Type B pancreatic cell (in vitro differentiated cells): ENCODE measurements at regions not wholly inside any gene's neighbourhood (a gene's known extent, or its start where the extent isn't known, plus 50 kb on each side); places are given as distances from the start of the nearest gene placed in this dataset.

Experiments
- DNase-seq: peaks from one replicate; pipeline ENCODE4 v3.0.0; 2021; ENCODE audit warnings: mixed read lengths; ENCODE audit not compliant: unreplicated experiment; ENCODE audit errors: extremely low spot score
- H3K27ac Mint-ChIP-seq: 2 replicates; pipeline ENCODE4 v1.8.0; 2021; ENCODE audit warnings: mild to moderate bottlenecking, mixed read lengths
- H3K27me3 Mint-ChIP-seq: 2 replicates; pipeline ENCODE4 v1.8.0; 2021; ENCODE audit warnings: mixed read lengths
- H3K36me3 Mint-ChIP-seq: 2 replicates; pipeline ENCODE4 v1.8.0; 2021; ENCODE audit warnings: mixed read lengths
- H3K4me1 Mint-ChIP-seq: one replicate; pipeline ENCODE4 v1.8.0; 2021; ENCODE audit warnings: mixed read lengths; ENCODE audit not compliant: unreplicated experiment
- H3K4me3 Mint-ChIP-seq: 2 replicates; pipeline ENCODE4 v1.8.0; 2021; ENCODE audit warnings: mild to moderate bottlenecking, mixed read lengths
- H3K9me3 Mint-ChIP-seq: 2 replicates; pipeline ENCODE4 v1.8.0; 2021; ENCODE audit warnings: mixed read lengths
- TF ChIP-seq, protein P1 (sequence below): fragments of 200-600 bp; sonication (generic); conservative IDR thresholded peaks from 2 replicates; pipeline ENCODE4 v1.5.0; 2021; ENCODE audit warnings: antibody characterized with exemption, mild to moderate bottlenecking

DNA sequence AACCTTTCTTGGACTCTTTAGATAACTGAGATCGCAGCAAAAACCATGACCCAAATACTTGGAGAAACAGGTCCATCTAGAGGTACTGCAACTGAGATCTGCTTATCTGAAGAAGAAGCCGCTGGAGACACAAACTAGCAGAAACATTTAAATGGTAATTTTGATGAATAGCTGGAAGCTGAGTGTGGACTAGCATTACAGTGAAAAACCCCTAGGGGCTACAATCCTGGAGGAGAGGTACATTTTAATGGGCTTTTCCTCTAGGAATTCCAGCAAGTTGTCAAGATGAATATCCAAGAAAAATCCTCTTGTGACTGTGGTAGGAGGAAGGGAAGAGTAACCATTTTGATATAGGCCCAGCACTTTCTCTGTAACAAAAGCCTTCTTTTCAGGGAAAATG is 592.5 kb upstream of the GRIA3 start:
- Mint-ChIP-seq H3K4me3 (no peak overlapping the region), H3K27ac (no peak overlapping the region), H3K4me1 (no peaks in the 10 kb centered on the region), H3K27me3 (no peaks in the 10 kb centered on the region), H3K9me3 (no peaks in the 10 kb centered on the region), H3K36me3 (no peaks in the 10 kb centered on the region)
- no peak for DNase-seq
- TF ChIP-seq, protein P1, sequence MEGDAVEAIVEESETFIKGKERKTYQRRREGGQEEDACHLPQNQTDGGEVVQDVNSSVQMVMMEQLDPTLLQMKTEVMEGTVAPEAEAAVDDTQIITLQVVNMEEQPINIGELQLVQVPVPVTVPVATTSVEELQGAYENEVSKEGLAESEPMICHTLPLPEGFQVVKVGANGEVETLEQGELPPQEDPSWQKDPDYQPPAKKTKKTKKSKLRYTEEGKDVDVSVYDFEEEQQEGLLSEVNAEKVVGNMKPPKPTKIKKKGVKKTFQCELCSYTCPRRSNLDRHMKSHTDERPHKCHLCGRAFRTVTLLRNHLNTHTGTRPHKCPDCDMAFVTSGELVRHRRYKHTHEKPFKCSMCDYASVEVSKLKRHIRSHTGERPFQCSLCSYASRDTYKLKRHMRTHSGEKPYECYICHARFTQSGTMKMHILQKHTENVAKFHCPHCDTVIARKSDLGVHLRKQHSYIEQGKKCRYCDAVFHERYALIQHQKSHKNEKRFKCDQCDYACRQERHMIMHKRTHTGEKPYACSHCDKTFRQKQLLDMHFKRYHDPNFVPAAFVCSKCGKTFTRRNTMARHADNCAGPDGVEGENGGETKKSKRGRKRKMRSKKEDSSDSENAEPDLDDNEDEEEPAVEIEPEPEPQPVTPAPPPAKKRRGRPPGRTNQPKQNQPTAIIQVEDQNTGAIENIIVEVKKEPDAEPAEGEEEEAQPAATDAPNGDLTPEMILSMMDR, result no peak

DNA sequence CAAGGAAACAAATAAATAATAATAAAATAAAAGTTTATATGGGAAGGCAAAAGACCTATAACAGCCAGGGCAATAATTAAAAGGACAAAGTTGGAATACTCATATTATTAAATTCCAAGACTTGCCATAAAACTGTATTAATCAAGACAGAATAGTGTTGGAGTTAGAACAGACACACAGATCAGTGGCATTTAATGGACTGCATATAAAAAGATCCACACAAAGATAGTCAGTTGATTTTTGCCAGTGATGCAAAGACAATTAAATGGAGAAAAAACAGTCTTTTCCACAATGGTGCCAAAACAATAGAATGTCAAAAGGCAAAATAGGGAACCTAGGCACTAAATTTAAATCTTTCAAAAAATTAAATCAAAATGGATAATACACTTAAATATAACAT is 587.1 kb upstream of the GRIA3 start:
- Mint-ChIP-seq H3K4me1 (no peaks in the 10 kb centered on the region), H3K36me3 (no peaks in the 10 kb centered on the region), H3K27ac (no peak overlapping the region), H3K27me3 (no peaks in the 10 kb centered on the region), H3K4me3 (no peak overlapping the region), H3K9me3 (peaks cover 9% of the 10 kb centered on the region)
- TF ChIP-seq, protein P1, result no peak
- DNase-seq, result no peak

DNA sequence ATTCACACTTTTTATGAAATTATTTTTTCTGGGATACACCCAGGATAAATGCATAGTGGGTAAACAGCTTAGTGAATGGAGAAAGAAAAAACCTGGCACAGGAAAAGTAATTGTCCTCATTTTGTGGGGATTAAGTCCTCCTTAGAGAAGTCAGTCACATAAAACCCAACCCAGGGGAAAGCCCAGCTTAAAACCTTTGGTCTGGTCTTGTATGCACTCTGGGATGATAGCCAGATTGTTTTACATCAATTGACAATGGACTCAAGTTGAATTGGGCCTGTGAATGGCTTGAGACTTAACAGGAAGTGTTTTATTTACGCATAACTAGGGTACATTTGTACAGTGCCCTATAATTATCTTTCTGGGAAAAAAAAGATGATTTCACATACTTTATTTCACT is 561.3 kb upstream of the GRIA3 start:
- no peaks in the 10 kb centered on the region for H3K36me3 Mint-ChIP-seq
- H3K4me3 Mint-ChIP-seq, result no peak overlapping the region
- H3K9me3 Mint-ChIP-seq, result no peaks in the 10 kb centered on the region
- no peak for DNase-seq
- TF ChIP-seq, protein P1, result no peak
- no peaks in the 10 kb centered on the region for H3K27me3 Mint-ChIP-seq
- H3K27ac Mint-ChIP-seq, result no peak overlapping the region
- H3K4me1 Mint-ChIP-seq, result no peaks in the 10 kb centered on the region

DNA sequence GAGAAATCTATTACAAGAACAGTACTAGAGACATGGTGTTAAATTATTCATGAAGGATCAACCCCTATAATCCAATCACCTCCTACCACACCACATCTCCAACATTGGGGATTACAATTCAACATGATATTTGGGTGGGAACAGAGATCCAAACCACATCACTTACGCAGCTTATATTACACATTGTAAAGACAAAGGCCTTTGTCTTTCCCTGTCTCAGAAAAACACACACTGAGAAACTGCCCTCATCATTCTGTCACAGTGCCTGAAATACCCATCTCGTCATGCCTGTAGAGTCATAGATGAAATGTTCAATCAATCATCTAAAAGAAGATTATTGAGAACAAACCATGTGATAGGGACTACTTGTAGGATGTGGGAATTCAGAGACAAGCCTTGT is 558.8 kb upstream of the GRIA3 start:
- TF ChIP-seq, protein P1, result no peak
- no peaks in the 10 kb centered on the region for H3K36me3 Mint-ChIP-seq
- no peaks in the 10 kb centered on the region for H3K27me3 Mint-ChIP-seq
- H3K4me3 Mint-ChIP-seq, result no peak overlapping the region
- H3K4me1 Mint-ChIP-seq, result no peaks in the 10 kb centered on the region
- H3K9me3 Mint-ChIP-seq, result no peaks in the 10 kb centered on the region
- no peak overlapping the region for H3K27ac Mint-ChIP-seq
- no peak for DNase-seq

DNA sequence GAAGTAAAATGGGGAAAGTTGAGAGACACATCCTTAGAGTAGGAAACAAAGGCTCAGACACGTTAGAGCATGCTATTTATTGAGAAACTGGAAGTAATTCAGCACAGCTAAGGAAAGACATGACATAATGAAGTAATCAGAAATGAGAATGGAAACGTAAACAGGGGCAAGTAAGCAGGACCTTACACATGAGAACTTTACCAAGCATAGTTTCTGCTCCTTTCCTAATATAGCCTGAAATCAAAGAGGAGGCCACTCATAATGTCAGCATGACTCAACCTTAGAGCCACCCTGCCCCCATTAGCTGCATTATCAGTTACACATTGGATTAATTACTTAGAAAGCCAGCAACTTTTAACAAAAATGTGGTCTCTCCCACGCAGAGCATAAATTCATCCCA is 558.3 kb upstream of the GRIA3 start:
- no peaks in the 10 kb centered on the region for H3K4me1 Mint-ChIP-seq
- H3K27ac Mint-ChIP-seq, result no peak overlapping the region
- H3K9me3 Mint-ChIP-seq, result no peaks in the 10 kb centered on the region
- no peak overlapping the region for H3K4me3 Mint-ChIP-seq
- no peak for DNase-seq
- no peaks in the 10 kb centered on the region for H3K36me3 Mint-ChIP-seq
- TF ChIP-seq, protein P1, result no peak
- no peaks in the 10 kb centered on the region for H3K27me3 Mint-ChIP-seq

DNA sequence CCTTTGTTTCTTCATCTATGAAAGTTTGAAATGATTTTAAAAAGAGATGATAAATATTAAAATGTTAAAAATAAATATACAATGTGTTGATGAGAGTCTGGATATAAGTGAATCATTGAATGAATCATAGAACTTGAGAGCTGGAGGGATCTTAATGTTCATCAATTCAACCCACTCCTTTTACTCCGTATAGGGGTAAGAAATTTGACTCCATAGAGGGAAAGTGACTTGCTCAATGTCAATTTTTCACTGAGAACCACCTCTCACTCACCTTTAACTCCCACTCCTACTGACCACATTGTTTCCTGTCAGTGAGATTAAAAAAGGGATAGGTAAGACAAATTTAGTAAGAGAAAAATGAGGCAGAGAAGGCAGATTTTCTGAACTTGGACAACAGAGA is 557.2 kb upstream of the GRIA3 start:
- Mint-ChIP-seq H3K4me3 (no peak overlapping the region), H3K27ac (no peak overlapping the region), H3K36me3 (no peaks in the 10 kb centered on the region), H3K9me3 (no peaks in the 10 kb centered on the region), H3K27me3 (no peaks in the 10 kb centered on the region), H3K4me1 (no peaks in the 10 kb centered on the region)
- no peak for DNase-seq
- TF ChIP-seq, protein P1, result no peak
